ENCODE measurements at regions not wholly inside any gene's neighbourhood (a gene's known extent, or its start where the extent isn't known, plus 50 kb on each side); places are given as distances from the start of the nearest gene placed in this dataset.

GRCh38 chr12:84698576-84699333, 213.8 kb downstream of the SLC6A15 start:
- FAIRE-seq: no peak
- Histone ChIP-seq H3K4me3 (ENCODE audit: low read length in 3 of 3) (no peak overlapping the region), H3K36me3 (ENCODE audit: control insufficient read depth in 2 of 3, insufficient read depth in 3 of 3, low read length in 3 of 3) (no peaks in the 10 kb centered on the region), H3K27ac (ENCODE audit: low read depth in 2 of 2, low read length in 2 of 2) (no peak overlapping the region), H3K27me3 (ENCODE audit: control insufficient read depth, insufficient read depth, low read length) (no peaks in the 10 kb centered on the region), H3K9ac (ENCODE audit: low read length in 3 of 3) (no peak overlapping the region), H3K4me1 (ENCODE audit: control insufficient read depth in 2 of 3, insufficient read depth in 2 of 3, low read depth in 1 of 3, low read length in 3 of 3) (no peaks in the 10 kb centered on the region), H3K9me3 (ENCODE audit: control insufficient read depth in 2 of 3, insufficient read depth in 1 of 3, low read length in 3 of 3) (no peaks in the 10 kb centered on the region)
- DNase-seq: no peak
- intact Hi-C loops (cut with DNase I): no loop called here
- no peak for TF ChIP-seq CTCF (IDR thresholded peaks at IDR 0.05; ENCODE audit: borderline replicate concordance, extremely low read depth, insufficient read depth)

GRCh38 chr12:84696908-84697540, 215.6 kb downstream of the SLC6A15 start:
- no peaks in the 10 kb centered on the region for H3K27me3 ChIP-seq (ENCODE audit: control insufficient read depth, insufficient read depth, low read length)
- H3K4me1 ChIP-seq (ENCODE audit: control insufficient read depth in 2 of 3, insufficient read depth in 2 of 3, low read depth in 1 of 3, low read length in 3 of 3): no peaks in the 10 kb centered on the region
- FAIRE-seq (no peak), DNase-seq (no peak)
- no peak for TF ChIP-seq CTCF (IDR thresholded peaks at IDR 0.05; ENCODE audit: borderline replicate concordance, extremely low read depth, insufficient read depth)
- H3K9ac ChIP-seq (ENCODE audit: low read length in 3 of 3): no peak overlapping the region
- H3K27ac ChIP-seq (ENCODE audit: low read depth in 2 of 2, low read length in 2 of 2): no peak overlapping the region
- intact Hi-C loops (cut with DNase I): no loop called here
- H3K9me3 ChIP-seq (ENCODE audit: control insufficient read depth in 2 of 3, insufficient read depth in 1 of 3, low read length in 3 of 3): no peaks in the 10 kb centered on the region
- no peaks in the 10 kb centered on the region for H3K36me3 ChIP-seq (ENCODE audit: control insufficient read depth in 2 of 3, insufficient read depth in 3 of 3, low read length in 3 of 3)
- no peak overlapping the region for H3K4me3 ChIP-seq (ENCODE audit: low read length in 3 of 3)

GRCh38 chr12:84696281-84696680, 216.3 kb downstream of the SLC6A15 start:
- H3K9me3 ChIP-seq (ENCODE audit: control insufficient read depth in 2 of 3, insufficient read depth in 1 of 3, low read length in 3 of 3): no peaks in the 10 kb centered on the region
- H3K27me3 ChIP-seq (ENCODE audit: control insufficient read depth, insufficient read depth, low read length): no peaks in the 10 kb centered on the region
- DNase-seq (no peak), FAIRE-seq (no peak)
- intact Hi-C loops (cut with DNase I): no loop called here
- H3K4me1 ChIP-seq (ENCODE audit: control insufficient read depth in 2 of 3, insufficient read depth in 2 of 3, low read depth in 1 of 3, low read length in 3 of 3): no peaks in the 10 kb centered on the region
- H3K9ac ChIP-seq (ENCODE audit: low read length in 3 of 3): no peak overlapping the region
- no peak overlapping the region for H3K27ac ChIP-seq (ENCODE audit: low read depth in 2 of 2, low read length in 2 of 2)
- no peak for TF ChIP-seq CTCF (IDR thresholded peaks at IDR 0.05; ENCODE audit: borderline replicate concordance, extremely low read depth, insufficient read depth)
- no peak overlapping the region for H3K4me3 ChIP-seq (ENCODE audit: low read length in 3 of 3)
- no peaks in the 10 kb centered on the region for H3K36me3 ChIP-seq (ENCODE audit: control insufficient read depth in 2 of 3, insufficient read depth in 3 of 3, low read length in 3 of 3)
